NCI-H1694 (cell line): ENCODE measurements at regions not wholly inside any gene's neighbourhood (a gene's known extent, or its start where the extent isn't known, plus 50 kb on each side); places are given as distances from the start of the nearest gene placed in this dataset.

Source experiments
- DNase-seq: peaks from one replicate; lab custom pipeline; 2025; lab: John Stamatoyannopoulos, UW

DNA sequence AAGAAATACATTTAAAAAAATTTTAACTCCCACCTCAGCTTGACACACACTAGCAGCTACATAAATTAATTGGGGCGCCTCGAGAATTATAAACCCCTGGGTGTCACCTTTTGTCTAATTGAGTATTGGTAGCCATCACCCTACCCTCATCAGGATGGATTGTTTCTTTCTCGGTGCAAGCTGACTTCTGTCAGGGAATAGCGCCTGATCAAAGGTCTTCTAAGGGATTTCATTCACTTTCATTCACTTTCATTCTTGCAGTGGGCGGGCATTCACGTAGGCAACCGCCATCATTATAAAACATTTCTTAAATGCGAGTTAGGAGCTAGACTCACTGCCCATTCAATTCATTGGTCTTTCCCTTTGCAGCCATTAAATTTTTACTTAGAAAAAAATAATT lies 239.2 kb upstream of the SASH1 start:
- DNase-seq, result no peak

DNA sequence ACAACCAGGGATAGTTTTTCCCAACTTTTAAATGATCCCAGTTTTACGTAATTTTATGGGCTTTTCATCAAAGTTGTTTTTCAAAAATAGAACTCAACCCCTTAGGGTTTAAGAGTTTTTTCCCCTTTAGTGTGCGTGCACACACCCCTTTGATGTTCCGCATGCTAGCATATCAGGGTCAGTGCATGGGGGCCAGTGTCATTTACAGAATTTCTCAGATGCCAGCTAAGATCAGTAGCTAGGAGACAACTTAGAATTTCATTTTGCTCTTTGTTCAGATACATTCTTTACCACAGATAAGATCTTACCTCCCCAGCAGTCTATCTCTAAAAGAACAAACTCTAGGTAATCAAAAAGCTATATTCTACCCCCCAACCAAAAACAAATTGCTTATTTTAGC lies 238.5 kb upstream of the SASH1 start:
- no peak for DNase-seq

GRCh38 chr6:148105695-148106094 lies 236.9 kb upstream of the SASH1 start:
- DNase-seq, result no peak

DNA sequence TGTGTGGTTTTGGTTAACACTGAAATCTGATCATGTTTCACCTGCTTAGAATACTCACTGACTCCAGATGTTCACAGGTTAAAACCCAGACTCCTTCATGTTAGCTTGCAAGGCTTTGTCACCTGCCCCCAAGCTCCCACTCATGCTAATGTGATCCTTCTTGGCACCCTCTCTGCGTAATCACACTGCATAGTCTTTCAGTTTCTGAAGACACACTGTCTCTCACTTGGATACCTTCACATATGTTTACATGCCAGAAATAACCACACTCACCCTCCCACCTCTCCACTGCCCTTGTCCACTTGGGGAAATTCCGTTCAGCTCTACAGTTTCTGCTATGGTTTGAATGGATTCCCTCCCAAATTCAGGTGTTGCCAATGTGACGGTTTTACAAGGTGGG lies 234.7 kb upstream of the SASH1 start:
- DNase-seq, result no peak

- DNase-seq, result no peak
Observed at GRCh38 chr6:148109732-148110131, 232.9 kb upstream of the SASH1 start.

DNA sequence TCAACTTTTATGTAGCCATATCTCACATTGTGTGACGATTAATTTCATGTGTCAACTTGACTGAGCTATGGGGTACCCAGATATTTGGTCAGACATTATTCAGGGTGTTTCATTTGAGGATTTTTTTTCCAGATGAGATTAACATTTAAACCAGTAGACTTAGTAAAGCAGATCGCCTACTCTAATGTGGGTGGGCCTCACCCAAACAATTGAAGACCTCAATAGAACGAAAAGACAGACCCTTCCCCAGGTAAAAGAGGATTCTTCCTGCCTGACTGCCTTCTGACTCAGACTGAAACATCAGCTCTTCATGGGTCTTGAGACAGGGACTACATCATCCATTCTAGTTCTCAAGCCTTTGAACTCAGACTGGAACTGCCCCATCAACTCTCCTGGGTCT lies 231.7 kb upstream of the SASH1 start:
- no peak for DNase-seq

DNA sequence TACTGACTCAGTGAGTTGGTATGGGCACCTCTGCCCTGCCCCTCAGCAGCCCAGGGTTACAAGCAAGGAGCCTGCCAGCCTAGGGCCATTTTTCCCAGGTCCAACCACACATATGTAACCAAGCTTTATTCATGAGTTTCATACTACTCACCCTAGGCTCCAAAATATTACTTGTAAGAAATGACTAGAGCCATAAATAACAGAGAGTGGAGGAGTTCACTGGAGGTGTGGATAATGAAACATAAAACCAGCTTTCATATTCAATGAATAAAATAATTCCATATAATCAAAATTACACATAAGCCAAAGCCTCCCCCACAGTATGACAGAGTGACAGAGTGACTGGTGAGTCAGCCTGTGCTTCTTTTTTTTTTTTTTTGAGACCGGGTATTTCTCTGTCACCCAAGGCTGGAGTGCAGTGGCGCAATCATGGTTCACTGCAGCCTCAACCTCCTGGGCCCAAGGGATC lies 229.8 kb upstream of the SASH1 start:
- no peak for DNase-seq

- DNase-seq, result no peak
Observed at GRCh38 chr6:148116001-148116400, 226.6 kb upstream of the SASH1 start.

DNA sequence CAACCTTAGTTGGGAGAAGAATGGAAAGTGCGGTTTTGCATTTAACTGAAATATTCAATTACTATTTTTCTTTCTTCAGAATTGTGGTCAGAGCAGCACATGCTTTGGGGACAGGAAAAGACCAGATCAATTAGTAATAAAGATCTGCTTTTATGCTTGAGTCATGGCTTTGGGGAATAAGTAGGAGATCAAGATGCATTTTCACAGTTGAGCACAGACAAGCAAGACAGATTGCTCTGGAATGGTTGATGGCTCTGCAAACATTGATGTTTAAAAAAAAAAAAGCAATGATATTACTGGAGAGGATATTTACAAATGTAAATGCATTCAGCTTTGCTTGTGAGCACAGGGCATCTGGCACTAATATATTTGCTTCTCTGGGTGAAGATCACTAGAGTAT lies 224.4 kb upstream of the SASH1 start:
- DNase-seq, result no peak

DNA sequence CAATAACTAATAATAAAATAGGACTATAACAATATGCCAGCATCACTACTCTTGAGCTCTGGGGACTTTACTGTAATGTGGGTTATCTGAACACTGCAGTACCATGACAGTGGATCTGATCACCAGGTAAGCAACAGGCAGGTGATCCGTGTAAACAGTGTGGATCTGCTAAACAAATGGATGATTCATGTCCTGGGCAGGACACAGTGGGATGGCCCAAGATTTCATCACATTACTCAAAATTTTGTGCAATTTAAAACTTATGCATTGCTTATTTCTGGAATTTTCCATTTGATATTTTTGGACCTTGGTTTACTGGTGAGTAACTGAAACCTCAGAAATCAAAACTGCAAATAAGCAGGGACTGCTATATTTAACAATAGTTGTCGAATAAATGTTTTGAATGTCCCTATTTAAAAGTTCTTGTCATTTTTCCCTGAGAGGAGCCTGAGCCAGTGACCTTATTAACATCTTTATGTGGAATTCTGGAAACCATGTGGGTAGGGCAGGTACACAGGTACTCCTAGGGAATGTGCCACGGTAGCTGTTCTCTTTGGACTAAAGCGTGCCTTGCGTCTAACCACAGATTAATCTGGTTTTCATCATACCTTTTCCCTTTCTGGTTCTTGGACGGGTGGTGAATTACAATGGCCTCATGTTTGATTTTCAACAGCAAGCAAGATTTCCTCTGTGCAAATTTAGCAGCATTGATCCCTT lies 214.5 kb upstream of the SASH1 start:
- DNase-seq, result no peak

GRCh38 chr6:148134592-148134991 lies 208.0 kb upstream of the SASH1 start:
- DNase-seq, result no peak

GRCh38 chr6:148136586-148136985 lies 206.1 kb upstream of the SASH1 start:
- no peak for DNase-seq

GRCh38 chr6:148137652-148138051 lies 205.0 kb upstream of the SASH1 start:
- no peak for DNase-seq

DNA sequence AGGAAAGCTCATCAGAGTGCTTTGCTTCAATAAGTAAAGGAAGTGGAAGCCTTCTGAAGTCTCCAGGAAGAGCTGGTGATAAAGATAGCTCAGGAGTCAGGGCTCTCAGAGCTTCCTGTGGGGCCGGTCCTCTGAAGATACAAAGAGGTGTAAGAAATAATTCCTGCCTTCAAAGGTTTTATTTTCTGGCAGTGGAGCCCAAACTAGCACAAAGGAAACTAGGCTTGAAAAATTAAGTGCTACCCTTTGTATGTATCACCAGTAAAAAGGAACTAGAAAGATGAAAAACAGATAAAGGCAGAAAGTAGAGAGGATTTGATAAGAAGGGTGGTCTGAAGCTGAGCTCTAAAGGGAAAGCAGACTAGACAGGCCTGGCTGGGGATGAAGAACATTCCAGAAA lies 204.1 kb upstream of the SASH1 start:
- no peak for DNase-seq

DNA sequence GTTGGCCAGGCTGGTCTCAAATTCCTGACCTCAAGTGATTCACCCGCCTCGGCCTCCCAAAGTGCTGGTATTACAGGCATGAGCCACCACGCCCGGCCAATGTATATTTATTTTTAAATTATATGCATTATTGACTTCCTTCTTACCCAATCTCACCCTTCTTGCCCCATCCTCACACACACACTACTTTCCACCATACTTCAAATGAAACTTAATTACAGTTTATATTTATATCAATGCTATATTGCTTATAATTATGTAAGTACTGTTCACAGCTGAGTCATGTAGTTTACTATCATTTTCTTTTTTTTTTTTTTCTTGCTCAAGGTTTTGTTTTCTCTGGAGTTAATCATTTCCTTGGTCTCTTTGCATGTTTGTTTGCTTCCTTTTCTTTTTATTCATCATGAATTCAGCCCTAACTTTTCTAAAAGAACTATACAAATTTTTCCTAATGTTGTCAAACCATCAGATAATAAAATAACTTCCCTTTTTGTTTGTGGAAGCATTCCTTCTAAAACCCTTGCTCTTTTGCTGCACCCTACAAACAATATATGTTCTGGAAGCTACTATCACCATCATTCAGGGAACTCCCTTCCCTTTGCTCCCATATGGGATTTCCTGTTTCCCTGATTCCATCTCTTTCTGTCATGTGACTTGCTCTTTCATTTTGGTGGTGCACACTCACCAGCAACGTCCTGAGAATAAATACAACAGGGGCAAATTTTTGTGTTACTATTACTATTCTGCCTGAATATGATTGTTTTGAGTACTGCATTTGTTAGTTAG lies 201.7 kb upstream of the SASH1 start:
- no peak for DNase-seq

- DNase-seq, result no peak
Observed at GRCh38 chr6:148142821-148143220, 199.8 kb upstream of the SASH1 start.

DNA sequence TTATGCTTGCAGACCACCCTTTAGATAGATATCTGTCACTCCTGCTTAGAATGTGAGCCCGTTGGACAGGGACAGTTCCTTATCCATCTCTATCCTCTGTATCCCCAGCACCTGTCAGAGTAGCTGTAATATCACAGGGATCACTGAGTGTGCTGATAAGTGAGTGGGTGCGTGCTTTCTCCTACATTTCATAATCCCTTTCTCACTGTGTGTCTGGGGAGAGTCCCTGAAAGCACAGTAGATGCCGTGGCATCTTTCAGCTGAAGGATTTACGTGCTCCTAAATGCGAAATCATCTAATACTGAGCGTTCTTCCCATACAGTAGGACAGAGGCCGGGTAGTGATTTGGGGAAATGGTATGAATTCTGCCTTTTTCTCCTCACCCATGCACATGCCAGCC lies 198.9 kb upstream of the SASH1 start:
- DNase-seq, result no peak

DNA sequence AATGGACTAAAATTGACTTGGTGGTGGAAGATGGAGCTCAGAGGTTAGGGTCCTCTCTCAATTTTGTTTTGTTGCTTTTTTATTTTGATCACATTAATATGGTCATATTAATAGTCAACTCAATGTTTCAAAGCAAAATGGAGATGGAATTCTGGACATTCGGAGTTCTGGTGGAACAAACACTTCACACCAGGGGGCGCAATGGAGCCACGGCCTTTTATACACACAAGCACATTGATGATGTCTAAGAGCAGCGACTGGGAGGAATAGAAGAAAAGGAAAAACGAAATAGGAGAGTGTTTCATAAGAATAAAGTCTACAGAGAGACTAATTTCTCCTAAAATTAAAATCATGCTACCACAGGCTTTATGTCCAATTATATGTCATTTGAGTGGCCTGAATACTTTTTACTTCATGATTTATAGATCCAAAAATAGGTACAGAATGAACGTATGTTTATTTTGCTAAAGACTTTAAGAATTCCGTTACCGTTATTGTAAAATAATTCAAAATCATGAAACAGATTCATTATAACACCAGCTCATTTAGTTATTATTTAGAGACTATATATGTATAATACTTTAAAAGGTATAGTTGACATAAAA lies 197.6 kb upstream of the SASH1 start:
- peak; percentile 68 for DNase-seq

DNA sequence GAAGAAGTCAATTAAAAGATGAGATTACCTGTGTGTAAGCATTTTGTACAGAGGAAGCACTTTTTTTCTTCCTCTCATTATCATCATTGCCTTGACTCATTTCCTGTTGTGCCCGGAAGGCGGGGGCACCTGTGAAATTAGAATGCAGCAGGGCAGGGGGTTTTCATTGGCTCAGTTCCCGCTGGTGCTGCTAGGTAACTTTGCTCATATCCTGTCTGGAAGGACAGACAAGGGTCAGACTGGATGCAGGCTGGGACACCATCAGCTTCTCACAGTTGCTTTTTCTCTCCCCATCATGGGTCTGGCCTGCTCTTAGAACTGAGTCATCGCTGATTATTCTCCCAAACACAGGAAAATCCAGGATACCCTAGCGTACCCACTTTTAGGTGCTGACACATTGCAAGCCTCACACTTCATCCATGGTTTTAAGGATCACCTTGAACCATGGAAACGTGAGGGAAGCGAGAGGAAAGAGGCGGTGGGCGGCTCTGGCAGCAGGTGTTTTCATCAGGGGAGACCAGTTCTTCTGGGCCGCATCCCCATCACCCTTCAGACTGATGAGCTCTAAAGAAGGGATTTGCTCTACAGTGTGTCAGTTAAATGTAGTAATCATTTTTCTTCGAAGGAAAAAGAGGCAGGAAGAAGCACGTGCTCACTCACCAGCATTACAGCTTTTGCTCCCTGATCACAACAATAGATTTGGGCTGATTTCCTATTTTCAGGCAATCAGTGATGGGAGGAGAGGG lies 195.7 kb upstream of the SASH1 start:
- no peak for DNase-seq

DNA sequence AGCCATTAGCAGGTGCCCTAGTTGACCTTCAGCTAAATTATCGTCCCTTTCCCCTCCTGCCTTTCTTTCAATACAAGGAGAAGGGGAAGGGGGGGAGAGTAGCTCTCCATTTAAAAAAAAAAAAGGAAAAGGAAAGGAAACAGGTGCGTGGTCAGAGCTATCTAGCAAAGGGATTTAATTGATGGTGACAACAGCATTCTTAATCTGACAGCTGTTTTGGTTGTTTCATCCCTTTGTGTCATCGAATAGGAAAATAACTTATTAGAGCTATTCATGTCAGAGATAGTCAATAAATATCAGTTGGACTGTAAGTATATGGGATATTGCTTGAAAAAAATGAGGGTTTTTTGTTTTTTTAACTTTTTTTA lies 195.2 kb upstream of the SASH1 start:
- no peak for DNase-seq

- no peak for DNase-seq
Observed at GRCh38 chr6:148151896-148152643, 190.6 kb upstream of the SASH1 start.

DNA sequence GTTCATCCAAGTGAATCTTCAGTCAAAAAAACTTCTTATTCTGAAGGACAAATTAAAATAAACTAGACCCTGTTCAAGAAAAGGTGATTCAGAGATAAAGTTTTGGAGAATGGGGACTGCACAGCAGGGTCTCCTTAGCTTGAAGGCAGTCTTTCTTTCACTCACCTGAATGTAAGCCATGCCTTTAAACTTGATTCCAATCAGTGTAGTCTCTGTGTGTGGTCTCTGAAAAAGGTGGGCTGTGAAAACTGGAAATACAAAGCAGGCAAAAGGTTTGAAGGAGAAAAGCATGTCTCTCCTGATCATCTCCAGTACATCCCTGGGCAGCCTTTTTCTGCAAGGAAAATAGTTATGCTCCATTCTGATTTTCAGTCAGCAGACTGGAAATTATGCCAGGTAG lies 188.0 kb upstream of the SASH1 start:
- DNase-seq, result no peak
